NCI-H1417 treated with DMSO at 0.1 percent for 48 hours (cell line): ENCODE measurements at regions not wholly inside any gene's neighbourhood (a gene's known extent, or its start where the extent isn't known, plus 50 kb on each side); places are given as distances from the start of the nearest gene placed in this dataset.

Source experiments
- DNase-seq: peaks from one replicate; lab custom pipeline; 2025; lab: John Stamatoyannopoulos, UW

- no peak for DNase-seq
Measured at GRCh38 chr3:67704322-67704721, 49.9 kb upstream of the SUCLG2 start.
